NAMALWA (cell line): ENCODE measurements at regions not wholly inside any gene's neighbourhood (a gene's known extent, or its start where the extent isn't known, plus 50 kb on each side); places are given as distances from the start of the nearest gene placed in this dataset.
"Not testable (repeated sequence)": the region's sequence is repeated elsewhere in the genome, so short reads cannot be mapped to it uniquely, and the experiment has no call there.

ENCODE experiments used
- DNase-seq: peaks from one replicate; pipeline ENCODE4 v3.0.0-alpha.2; 2015; ENCODE audit warnings: low spot score

GRCh38 chr4:132094017-132094416, 1055.1 kb upstream of the PCDH10 start:
- DNase-seq: no peak

DNA sequence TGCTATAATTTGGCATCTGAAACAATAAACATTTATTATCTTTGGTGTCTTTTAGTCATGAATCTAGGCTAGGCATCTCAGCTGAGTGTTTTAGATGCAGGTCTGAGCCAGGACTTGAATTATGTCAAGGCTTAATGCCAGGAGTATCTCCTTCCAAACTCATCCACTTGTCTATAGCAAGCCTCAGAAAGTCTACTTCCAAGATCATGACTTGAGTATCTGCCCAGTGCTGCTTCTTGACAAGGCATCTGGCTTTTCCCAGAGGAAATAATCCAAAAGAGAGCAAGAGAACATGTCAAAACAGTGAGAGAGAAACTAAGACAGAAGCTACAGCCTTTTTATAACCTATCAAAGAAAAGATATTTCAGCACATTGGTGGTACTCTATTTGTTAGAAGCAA, 1052.1 kb upstream of the PCDH10 start:
- no peak for DNase-seq

DNA sequence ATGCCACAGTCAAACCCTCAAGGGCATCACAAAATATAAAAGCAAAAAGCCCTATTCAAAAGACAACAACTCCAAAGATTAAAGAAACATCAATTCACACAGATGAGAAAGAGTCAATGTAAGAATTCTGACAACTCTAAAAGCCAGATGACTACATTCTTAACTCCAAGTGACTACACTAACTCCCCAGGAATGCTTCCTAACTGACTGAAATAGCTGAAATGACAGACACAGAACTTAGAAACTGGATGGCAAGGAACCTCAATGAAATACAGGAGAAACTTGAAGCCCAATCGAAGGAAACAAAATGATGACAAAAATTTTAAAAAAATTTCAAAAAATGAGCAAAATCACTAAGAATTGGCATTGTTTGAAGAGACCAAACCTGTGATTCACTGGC, 1047.6 kb upstream of the PCDH10 start:
- DNase-seq: no peak

DNA sequence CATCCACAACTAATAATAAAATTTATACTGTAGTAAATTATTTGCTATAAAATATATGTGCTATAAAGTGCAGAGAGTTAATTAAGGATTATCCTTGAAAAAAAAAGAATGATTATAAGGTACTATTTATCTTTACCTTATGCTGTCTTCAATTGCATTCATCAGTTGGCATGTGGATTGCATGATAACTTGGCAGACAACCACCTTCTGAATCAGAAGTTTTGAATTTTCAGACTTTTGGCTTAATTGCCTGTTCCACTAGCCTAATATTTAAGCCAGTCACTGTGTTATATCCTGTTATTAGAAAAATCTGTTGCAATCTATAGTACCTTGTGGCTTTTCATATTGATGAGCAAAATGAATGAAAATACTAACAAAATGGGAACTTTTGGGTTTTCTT, 1040.3 kb upstream of the PCDH10 start:
- no peak for DNase-seq

DNA sequence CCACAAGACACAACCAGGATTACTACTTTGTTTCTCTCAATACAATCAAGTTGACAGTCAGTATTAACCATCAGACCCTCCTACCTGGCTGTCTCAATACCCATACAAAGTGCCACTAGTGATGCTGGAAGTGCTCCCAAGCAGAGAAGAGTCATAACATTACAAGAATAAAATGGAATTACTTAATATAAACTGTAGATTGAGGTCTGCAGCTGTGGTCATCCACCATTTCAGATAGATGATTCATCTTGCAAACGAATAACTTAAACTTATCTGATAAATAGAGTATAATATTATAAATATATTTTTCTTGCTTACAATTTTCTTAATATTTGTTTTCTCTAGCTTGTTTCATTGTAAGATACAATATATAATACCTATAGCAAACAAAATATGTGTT, 1034.2 kb upstream of the PCDH10 start:
- DNase-seq: no peak

DNA sequence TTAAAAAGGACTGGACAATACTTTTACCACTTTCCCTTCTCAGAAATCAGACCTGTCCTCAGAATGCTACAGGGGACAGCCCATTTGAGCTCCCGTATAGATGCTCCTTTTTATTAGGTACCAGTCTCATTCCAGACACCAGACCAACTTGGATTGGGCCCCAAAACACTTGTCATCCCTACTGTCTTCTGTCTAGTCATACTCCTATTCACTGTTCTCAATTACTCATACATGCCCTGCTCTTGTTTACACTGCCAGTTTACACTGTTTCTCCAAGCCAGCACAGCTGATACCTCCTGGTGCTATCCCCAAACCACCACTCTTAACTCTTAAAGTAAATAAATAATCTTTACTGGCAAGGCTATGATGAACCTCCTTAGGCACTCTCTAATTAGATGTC, 1026.4 kb upstream of the PCDH10 start:
- not testable (repeated sequence) for DNase-seq

- DNase-seq: no peak
These were observed 1025.0 kb upstream of the PCDH10 start for GRCh38 chr4:132123870-132124623.

DNA sequence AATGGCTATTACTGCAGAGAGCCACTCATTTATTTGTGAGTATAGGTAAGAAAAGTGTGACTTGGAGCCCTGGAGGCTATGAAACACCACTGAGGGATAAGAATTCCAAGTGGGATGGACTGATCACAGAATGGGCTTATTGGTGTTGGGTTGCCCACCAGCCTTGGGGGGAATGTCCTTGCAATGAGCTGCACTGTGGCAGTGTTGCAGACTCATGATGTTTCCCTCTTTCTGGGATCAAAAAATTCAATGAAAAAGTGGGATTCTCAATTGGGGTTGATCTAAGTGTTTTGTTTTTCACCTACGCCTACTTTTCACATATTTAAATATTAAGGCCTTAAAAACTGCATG, 1024.5 kb upstream of the PCDH10 start:
- no peak for DNase-seq

GRCh38 chr4:132125131-132125530, 1024.0 kb upstream of the PCDH10 start:
- no peak for DNase-seq

DNA sequence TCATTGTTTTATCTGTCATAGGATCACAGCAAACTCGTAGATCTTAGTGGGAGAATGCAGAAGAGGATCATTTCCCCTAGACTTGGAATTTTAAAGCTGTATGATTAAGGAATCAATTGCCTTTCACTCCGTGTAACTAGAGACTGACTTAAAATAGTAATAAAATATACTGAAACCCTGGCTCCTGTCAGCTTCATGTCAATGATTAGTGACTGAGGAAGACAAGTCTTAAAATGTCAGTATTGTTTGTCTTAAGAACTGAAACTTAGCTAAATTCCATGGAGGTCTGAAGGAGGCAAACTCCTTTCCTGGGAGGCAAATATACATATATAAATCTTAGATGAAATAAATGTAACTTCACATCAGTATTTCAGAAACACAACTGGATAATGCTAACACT, 1016.7 kb upstream of the PCDH10 start:
- no peak for DNase-seq

DNA sequence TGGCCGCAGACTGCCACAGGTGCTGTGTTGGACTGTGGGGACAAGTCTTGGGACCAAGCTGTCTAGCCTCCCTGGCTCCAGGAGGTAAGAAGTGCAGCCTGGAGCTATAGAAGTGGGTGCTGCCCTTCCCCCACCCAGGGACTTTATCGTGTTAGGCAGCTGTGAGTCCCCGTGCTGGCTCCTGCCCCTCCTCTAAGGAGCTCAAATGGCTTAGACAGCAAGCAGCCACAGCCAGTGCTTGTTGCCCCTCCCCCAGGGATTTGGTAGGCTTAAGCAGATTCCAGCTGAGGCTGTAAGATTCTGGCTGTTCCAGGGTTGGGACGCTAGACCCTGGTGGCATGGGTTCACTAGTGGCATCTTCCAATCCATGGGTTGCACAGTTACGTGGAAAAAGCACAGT, 979.4 kb upstream of the PCDH10 start:
- DNase-seq: no peak

GRCh38 chr4:132180020-132180427, 969.1 kb upstream of the PCDH10 start:
- DNase-seq: no peak

- DNase-seq: no peak
These were observed 953.9 kb upstream of the PCDH10 start for GRCh38 chr4:132195176-132195575.

DNA sequence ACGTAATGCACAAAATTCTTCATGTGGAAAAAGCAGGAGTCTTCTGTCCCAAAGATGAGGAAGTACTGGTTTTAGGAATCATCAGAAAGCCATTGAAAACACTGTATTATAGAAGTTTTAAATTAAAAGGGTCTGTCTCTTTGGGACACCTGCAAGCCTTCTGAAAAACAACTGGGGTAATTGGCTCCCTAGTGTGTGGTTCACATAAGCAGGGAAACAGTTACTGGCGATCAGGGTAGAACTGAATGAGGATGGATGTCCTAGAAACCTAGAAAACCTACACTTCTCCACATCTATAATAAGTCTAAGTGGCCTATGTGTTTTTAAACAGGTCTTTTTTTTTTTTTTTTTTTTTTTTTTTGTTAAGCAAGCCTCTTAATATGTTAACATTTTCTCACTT, 945.5 kb upstream of the PCDH10 start:
- no peak for DNase-seq

- no peak for DNase-seq
These were observed 934.6 kb upstream of the PCDH10 start for GRCh38 chr4:132214519-132214918.

- no peak for DNase-seq
These were observed 930.7 kb upstream of the PCDH10 start for GRCh38 chr4:132218406-132218805.

DNA sequence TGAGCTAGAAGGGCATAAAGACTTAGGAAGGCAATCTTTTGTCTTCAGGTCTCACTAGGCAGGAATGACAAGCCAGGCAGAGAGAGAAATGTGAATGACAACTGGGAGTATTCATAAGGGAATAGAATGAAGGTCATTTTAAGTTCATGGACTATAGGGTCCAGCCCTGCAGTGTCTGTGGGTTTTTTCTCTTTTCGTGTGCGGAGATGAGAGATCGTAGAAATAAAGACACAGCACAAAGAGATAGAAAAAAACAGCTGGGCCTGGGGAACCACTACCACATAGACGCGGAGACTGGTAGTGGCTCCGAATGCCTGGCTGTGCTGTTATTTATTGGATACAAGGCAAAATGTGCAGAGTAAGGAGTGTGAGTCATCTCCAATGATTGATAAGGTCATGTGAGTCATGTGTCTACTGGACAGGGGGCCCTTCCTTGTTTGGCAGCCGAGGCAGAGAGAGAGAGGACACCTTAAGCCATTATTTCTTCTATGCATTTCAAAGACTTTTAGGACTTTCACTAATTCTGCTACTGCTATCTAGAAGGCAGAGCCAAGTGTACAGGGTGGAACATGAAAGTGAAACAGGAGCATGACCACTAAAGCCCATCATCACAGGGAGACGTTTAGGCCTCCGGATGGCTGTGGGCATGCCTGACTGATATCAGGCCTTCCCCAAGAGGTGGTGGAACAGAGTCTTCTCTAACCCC, 921.8 kb upstream of the PCDH10 start:
- no peak for DNase-seq

GRCh38 chr4:132227857-132228165, 921.3 kb upstream of the PCDH10 start:
- peak; percentile 13 for DNase-seq

GRCh38 chr4:132228676-132229075, 920.4 kb upstream of the PCDH10 start:
- no peak for DNase-seq

DNA sequence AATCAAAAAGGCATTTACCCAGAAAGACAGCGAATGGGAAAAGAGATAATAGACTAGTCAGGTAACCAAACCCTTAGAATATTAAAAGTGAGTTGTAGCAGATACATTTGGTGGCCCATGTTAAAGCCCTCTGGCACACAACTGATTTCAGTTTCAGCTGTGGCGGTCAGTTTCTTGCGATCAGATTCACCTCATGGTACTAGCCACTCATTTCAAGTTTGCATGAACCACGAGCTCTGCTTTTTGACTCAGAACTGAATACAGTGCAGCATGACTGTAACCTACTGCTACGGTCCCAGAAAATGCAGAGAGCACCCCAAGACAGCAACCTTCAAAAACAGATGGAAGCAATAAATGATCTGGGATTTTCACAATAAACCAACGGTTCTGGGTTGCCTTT, 919.1 kb upstream of the PCDH10 start:
- DNase-seq: no peak

DNA sequence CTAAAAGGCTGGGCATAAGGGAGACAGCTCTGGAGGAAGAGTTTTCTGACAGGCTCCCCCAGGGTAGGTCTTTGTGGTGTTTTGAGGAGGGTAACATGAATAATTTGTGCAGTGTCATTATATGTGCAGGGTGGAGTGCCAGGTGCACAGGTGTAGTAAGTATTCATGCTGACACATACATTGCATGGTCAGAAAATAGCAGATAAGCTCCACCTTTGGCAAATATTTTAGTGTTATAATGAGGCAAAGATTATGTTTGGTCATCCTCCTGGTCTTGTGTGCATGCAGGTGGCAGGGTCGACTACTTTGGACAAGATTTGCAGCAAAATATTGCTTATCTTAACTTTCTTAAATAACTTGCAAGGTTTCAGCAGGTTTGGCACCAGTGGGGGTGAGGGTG, 910.4 kb upstream of the PCDH10 start:
- no peak for DNase-seq

DNA sequence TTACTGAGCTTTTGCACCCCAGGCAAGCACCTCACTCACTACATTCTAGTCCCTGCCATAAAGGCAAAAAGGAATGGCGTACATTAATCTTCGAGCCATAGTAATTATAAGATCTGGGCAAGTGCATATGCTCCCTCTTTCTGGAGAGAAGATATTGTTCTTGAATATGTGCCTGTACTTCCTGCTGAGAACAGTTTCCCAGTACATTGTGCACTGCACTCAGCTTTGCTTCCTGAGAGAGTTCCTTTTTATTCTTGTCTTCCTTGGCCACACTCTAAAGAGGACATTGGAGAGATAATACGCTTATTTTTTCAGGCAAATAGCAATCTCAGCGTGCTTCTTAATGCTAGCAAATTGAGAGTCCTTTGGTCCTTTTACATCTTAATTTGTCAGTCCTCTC, 909.0 kb upstream of the PCDH10 start:
- DNase-seq: no peak

GRCh38 chr4:132245319-132245718, 903.8 kb upstream of the PCDH10 start:
- no peak for DNase-seq

DNA sequence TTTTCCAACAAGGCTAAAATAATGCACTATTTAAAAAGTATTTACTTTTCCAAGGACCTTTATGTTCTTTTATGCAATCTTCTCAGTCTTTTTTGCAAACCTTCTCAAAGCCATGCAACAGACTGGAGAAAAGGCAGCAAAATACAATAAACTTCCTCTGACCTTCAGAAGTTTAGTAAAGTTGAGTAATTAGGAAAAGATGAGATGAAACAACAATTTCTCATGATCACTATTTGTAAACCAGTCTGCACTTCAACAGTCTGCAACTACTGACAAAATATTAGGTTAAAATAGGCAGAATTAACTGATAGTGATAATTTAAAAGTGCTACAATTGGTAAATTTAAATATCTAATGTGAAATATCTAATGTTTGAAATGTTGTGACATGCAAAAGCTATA, 884.9 kb upstream of the PCDH10 start:
- peak; percentile 11 for DNase-seq
